Caco-2 (cell line): ENCODE measurements at regions not wholly inside any gene's neighbourhood (a gene's known extent, or its start where the extent isn't known, plus 50 kb on each side); places are given as distances from the start of the nearest gene placed in this dataset.

Experiments used
- BruUV-seq: library from RNA; stranded (reverse); fragments of 400-500 nt; replicated peaks from 2 replicates; lab custom pipeline; 2021; lab: Mats Ljungman, UMichigan
- CTCF ChIA-PET: fragments of 300-600 bp; sonication (Branson Sonifier 250); formaldehyde crosslinking; loops from one replicate; lab custom pipeline; 2022; ENCODE audit warnings: antibody characterized with exemption; lab: Charles Lee
- POLR2A ChIA-PET: fragments of 300-600 bp; sonication (Branson Sonifier 250); formaldehyde crosslinking; loops from one replicate; lab custom pipeline; 2022; ENCODE audit warnings: antibody characterized with exemption; lab: Charles Lee
- DNase-seq, 2 experiments: peaks; one replicate each; pipeline versions ENCODE4 v3.0.0 to v3.0.0-alpha.2; 2020 to 2022
- H3K27me3 ChIP-seq: replicated peaks from 2 replicates; pipeline ENCODE4 v1.6.0; 2011; ENCODE audit warnings: low read length; ENCODE audit not compliant: control insufficient read depth, insufficient read depth
- H3K36me3 ChIP-seq: 2 replicates; pipeline ENCODE4 v1.5.1; 2011; ENCODE audit warnings: low read length; ENCODE audit not compliant: control insufficient read depth, insufficient read depth
- H3K4me1 ChIP-seq: fragments of 250-450 bp; sonication (Bioruptor Pico); 2 replicates; pipeline ENCODE4 v1.5.1; 2020; ENCODE audit warnings: mild to moderate bottlenecking
- H3K4me3 ChIP-seq: 2 replicates; pipeline ENCODE4 v1.5.1; 2011; ENCODE audit warnings: low read depth, mild to moderate bottlenecking, control low read depth, low read length
- H3K9me3 ChIP-seq: fragments of 250-450 bp; sonication (Bioruptor Pico); 2 replicates; pipeline ENCODE4 v1.5.1; 2020; ENCODE audit warnings: mild to moderate bottlenecking, moderate library complexity
- H3K27ac Mint-ChIP-seq: one replicate; pipeline ENCODE4 v1.8.0; 2022; ENCODE audit warnings: mixed read lengths; ENCODE audit not compliant: unreplicated experiment
- H3K27me3 Mint-ChIP-seq: one replicate; pipeline ENCODE4 v1.8.0; 2022; ENCODE audit warnings: mixed read lengths; ENCODE audit not compliant: insufficient read depth, unreplicated experiment
- H3K36me3 Mint-ChIP-seq: one replicate; pipeline ENCODE4 v1.8.0; 2022; ENCODE audit warnings: mild to moderate bottlenecking, mixed read lengths; ENCODE audit not compliant: insufficient read depth, unreplicated experiment
- H3K4me1 Mint-ChIP-seq: one replicate; pipeline ENCODE4 v1.8.0; 2022; ENCODE audit warnings: low read depth, mixed read lengths; ENCODE audit not compliant: unreplicated experiment
- H3K4me3 Mint-ChIP-seq: one replicate; pipeline ENCODE4 v1.8.0; 2022; ENCODE audit warnings: mild to moderate bottlenecking, moderate library complexity, mixed read lengths; ENCODE audit not compliant: unreplicated experiment
- H3K9me3 Mint-ChIP-seq: one replicate; pipeline ENCODE4 v1.8.0; 2022; ENCODE audit warnings: mixed read lengths; ENCODE audit not compliant: unreplicated experiment
- intact Hi-C: fragments of 100-400 bp; cut with micrococcal nuclease; formaldehyde crosslinking; loops from one replicate; pipeline ENCODE4 v1.10.0; 2022; ENCODE audit not compliant: unreplicated experiment
- TF ChIP-seq, protein P1 (sequence below), 2 experiments: fragments of 200-600 bp in 1 of 2; IDR thresholded peaks; 1 replicate in 1 of 2; 2 replicates in 1 of 2; pipeline versions ENCODE4 v1.5.1 to v1.8.0; 2011 to 2022; ENCODE audit warnings: antibody characterized with exemption in 1 of 2, control low read depth in 1 of 2, inconsistent platforms in 1 of 2, low read depth in 1 of 2, low read length in 1 of 2, mild to moderate bottlenecking in 1 of 2, moderate library complexity in 1 of 2; ENCODE audit not compliant: insufficient read depth in 1 of 2, severe bottlenecking in 1 of 2, unreplicated experiment in 1 of 2

DNA sequence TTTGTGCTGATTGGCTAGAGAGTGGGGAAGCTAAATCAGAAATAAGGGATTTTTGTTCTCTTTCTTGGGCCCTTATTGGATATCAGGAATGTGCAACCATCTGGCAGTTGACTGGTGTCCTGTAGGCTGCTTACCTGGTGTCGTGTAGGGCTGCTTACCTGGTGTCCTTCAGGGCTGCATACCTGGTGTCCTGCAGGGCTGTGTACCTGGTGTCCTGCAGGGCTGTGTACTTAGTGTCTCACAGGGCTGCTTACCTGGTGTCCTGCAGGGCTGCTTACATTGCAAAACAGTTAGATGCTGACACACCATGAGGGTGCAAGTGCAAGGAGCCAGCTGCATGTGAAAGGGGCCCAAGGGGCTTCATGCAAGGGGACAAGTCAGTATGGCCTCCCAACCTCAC lies 249.3 kb downstream of the ICE1 start:
- H3K36me3 Mint-ChIP-seq, result no peaks in the 10 kb centered on the region
- Histone ChIP-seq H3K36me3 (no peaks in the 10 kb centered on the region), H3K27me3 (no peaks in the 10 kb centered on the region), H3K9me3 (no peaks in the 10 kb centered on the region), H3K4me3 (no peak overlapping the region), H3K4me1 (no peaks in the 10 kb centered on the region)
- H3K27me3 Mint-ChIP-seq, result peaks cover 8% of the 10 kb centered on the region
- intact Hi-C loops, result no loop called here
- TF ChIP-seq, protein P1, sequence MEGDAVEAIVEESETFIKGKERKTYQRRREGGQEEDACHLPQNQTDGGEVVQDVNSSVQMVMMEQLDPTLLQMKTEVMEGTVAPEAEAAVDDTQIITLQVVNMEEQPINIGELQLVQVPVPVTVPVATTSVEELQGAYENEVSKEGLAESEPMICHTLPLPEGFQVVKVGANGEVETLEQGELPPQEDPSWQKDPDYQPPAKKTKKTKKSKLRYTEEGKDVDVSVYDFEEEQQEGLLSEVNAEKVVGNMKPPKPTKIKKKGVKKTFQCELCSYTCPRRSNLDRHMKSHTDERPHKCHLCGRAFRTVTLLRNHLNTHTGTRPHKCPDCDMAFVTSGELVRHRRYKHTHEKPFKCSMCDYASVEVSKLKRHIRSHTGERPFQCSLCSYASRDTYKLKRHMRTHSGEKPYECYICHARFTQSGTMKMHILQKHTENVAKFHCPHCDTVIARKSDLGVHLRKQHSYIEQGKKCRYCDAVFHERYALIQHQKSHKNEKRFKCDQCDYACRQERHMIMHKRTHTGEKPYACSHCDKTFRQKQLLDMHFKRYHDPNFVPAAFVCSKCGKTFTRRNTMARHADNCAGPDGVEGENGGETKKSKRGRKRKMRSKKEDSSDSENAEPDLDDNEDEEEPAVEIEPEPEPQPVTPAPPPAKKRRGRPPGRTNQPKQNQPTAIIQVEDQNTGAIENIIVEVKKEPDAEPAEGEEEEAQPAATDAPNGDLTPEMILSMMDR (IDR thresholded peaks at IDR 0.05; ENCODE audit: insufficient read depth in 1 of 2, low read depth in 1 of 2, low read length in 1 of 2, severe bottlenecking in 1 of 2, unreplicated experiment in 1 of 2), result no peak
- no peak for DNase-seq
- no peak overlapping the region for H3K4me3 Mint-ChIP-seq
- H3K27ac Mint-ChIP-seq, result no peak overlapping the region
- BruUV-seq, result no TSS peak
- CTCF ChIA-PET, result no interaction called here
- no peaks in the 10 kb centered on the region for H3K9me3 Mint-ChIP-seq
- POLR2A ChIA-PET, result no interaction called here
- no peaks in the 10 kb centered on the region for H3K4me1 Mint-ChIP-seq

DNA sequence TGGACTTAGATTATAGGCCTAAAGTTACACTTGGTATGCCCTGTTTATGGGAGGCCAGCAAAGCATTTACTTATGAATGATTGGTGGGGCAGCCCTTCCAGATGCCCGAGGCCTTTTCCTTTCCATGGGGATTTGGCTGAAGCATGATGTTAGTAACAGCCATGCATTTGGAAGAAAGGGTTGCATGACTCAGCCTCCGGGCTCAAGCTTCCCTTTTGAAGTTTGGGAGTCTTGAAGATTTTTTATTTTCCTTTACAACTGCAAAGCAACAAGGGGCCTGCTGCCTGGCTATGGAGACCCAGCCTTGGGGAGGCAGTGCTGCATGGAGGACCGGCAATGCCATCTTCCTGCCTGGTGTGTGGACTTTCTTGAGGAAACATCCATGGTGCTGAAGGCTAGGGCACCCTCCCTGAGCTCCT lies 244.7 kb downstream of the ICE1 start:
- no peak overlapping the region for H3K27ac Mint-ChIP-seq
- no peaks in the 10 kb centered on the region for H3K36me3 Mint-ChIP-seq
- intact Hi-C loops, result no loop called here
- ChIA-PET CTCF (no interaction called here), POLR2A (no interaction called here)
- no peaks in the 10 kb centered on the region for H3K9me3 ChIP-seq
- no peaks in the 10 kb centered on the region for H3K27me3 ChIP-seq
- peaks cover 30% of the 10 kb centered on the region for H3K27me3 Mint-ChIP-seq
- DNase-seq, result no peak
- no TSS peak for BruUV-seq
- TF ChIP-seq, protein P1 (IDR thresholded peaks at IDR 0.05; ENCODE audit: insufficient read depth in 1 of 2, low read depth in 1 of 2, low read length in 1 of 2, severe bottlenecking in 1 of 2, unreplicated experiment in 1 of 2), result no peak
- H3K9me3 Mint-ChIP-seq, result no peaks in the 10 kb centered on the region
- no peak overlapping the region for H3K4me3 ChIP-seq
- no peaks in the 10 kb centered on the region for H3K4me1 ChIP-seq
- no peak overlapping the region for H3K4me3 Mint-ChIP-seq
- no peaks in the 10 kb centered on the region for H3K4me1 Mint-ChIP-seq
- H3K36me3 ChIP-seq, result no peaks in the 10 kb centered on the region

DNA sequence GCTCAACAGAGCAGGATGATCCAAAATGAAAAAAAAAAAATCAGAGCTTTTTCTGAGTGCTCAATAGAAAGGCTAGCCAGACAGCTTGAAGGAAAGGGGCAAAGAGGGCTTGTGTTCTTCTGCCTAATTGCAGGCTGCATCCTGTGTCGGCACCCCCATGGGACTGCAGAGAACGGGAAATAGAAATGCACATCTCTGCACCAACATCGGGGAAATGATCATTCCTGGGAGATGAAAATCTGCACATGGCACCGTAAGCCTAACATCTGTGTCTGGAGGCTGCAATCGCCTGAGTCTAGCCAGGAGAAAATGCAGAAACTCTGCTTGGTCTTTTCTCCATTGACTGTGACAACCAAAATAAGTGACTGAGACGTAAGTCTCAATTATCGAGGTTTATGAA lies 243.9 kb downstream of the ICE1 start:
- ChIA-PET CTCF (interaction anchor here (0.6 kb wide), 1 partner anchor 94 kb away, joined by 4 read pairs; no protein-coding TSS in a partner anchor), POLR2A (no interaction called here)
- Mint-ChIP-seq H3K4me3 (no peak overlapping the region), H3K27ac (no peak overlapping the region), H3K4me1 (no peaks in the 10 kb centered on the region), H3K27me3 (peaks cover 34% of the 10 kb centered on the region), H3K9me3 (no peaks in the 10 kb centered on the region), H3K36me3 (no peaks in the 10 kb centered on the region)
- no peaks in the 10 kb centered on the region for H3K4me1 ChIP-seq
- TF ChIP-seq, protein P1 (IDR thresholded peaks at IDR 0.05; ENCODE audit: insufficient read depth in 1 of 2, low read depth in 1 of 2, low read length in 1 of 2, severe bottlenecking in 1 of 2, unreplicated experiment in 1 of 2), result no peak
- no peaks in the 10 kb centered on the region for H3K27me3 ChIP-seq
- no peak overlapping the region for H3K4me3 ChIP-seq
- no TSS peak for BruUV-seq
- H3K36me3 ChIP-seq, result no peaks in the 10 kb centered on the region
- no peak for DNase-seq
- intact Hi-C loops, result no loop called here
- H3K9me3 ChIP-seq, result no peaks in the 10 kb centered on the region
